Kidney epithelial cell (primary cell): ENCODE measurements at regions not wholly inside any gene's neighbourhood (a gene's known extent, or its start where the extent isn't known, plus 50 kb on each side); places are given as distances from the start of the nearest gene placed in this dataset.

Experiments
- DNase-seq: peaks from one replicate; pipeline ENCODE4 v3.0.0-alpha.2; 2010; ENCODE audit warnings: low read depth
- H3K27me3 ChIP-seq: 2 replicates; pipeline ENCODE4 v1.6.0; 2011; ENCODE audit warnings: low read length; ENCODE audit not compliant: control insufficient read depth, insufficient read depth
- H3K36me3 ChIP-seq: 2 replicates; pipeline ENCODE4 v1.5.1; 2011; ENCODE audit warnings: low read length; ENCODE audit not compliant: control insufficient read depth, insufficient read depth
- H3K4me3 ChIP-seq: 2 replicates; pipeline ENCODE4 v1.5.1; 2011; ENCODE audit warnings: low read depth, mild to moderate bottlenecking, control low read depth, low read length
- CTCF ChIP-seq: IDR thresholded peaks from 2 replicates; pipeline ENCODE4 v1.5.1; 2011; ENCODE audit warnings: mild to moderate bottlenecking, moderate library complexity, low read length, control low read depth, inconsistent platforms; ENCODE audit not compliant: insufficient read depth, poor library complexity, severe bottlenecking

DNA sequence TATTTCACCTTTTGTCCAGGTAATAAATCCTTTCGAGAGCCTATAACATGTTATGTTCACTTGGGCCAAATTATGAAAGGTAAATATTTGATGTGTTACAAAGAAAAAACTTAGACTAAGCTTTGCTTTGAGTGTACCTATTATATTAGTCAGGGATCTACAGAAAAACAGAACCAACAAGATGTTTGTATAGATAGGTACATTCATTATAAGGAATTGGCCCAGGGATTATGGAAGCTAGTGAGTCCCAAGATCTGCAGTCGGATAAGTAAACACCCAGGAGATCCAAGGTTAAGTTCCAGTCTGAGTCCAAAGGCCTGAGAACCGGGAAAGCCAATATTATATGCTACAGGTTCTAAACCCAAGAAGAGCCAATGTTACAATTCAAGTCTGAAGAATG, 234.5 kb downstream of the NRIP1 start:
- no peak overlapping the region for H3K4me3 ChIP-seq
- DNase-seq = no peak
- no peaks in the 10 kb centered on the region for H3K27me3 ChIP-seq
- H3K36me3 ChIP-seq = no peaks in the 10 kb centered on the region
- TF ChIP-seq CTCF = no peak

DNA sequence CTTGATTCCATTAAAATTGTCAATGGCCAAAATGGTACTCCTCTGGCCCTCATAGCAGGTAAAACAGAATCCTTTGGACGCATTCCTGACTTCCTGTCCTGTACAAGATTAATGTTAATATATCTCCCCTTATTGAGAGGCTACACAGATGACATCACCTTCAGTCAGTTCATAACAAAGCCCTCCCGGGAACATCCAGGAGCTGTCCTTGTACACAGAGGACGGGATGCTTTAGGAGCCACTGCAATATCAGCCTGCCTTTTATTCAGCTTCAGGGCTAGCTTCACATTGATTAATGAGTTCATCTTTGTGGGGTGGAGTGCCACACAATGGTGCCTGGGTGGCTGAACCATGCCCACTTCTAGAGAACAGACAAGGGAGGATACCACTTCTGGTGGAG, 235.1 kb downstream of the NRIP1 start:
- DNase-seq = no peak
- no peak for TF ChIP-seq CTCF
- Histone ChIP-seq H3K27me3 (no peaks in the 10 kb centered on the region), H3K36me3 (no peaks in the 10 kb centered on the region), H3K4me3 (no peak overlapping the region)

- no peak for TF ChIP-seq CTCF
These were observed 237.3 kb downstream of the NRIP1 start for GRCh38 chr21:14827468-14827867.

GRCh38 chr21:14826630-14827029, 238.2 kb downstream of the NRIP1 start:
- Histone ChIP-seq H3K27me3 (no peaks in the 10 kb centered on the region), H3K4me3 (no peak overlapping the region), H3K36me3 (no peaks in the 10 kb centered on the region)
- no peak for DNase-seq
- no peak for TF ChIP-seq CTCF

More at GRCh38 chr21:14827468-14827867, 237.3 kb downstream of the NRIP1 start:
- no peak for DNase-seq
- no peak overlapping the region for H3K4me3 ChIP-seq
- no peaks in the 10 kb centered on the region for H3K27me3 ChIP-seq
- H3K36me3 ChIP-seq = no peaks in the 10 kb centered on the region

- TF ChIP-seq CTCF = no peak
- H3K4me3 ChIP-seq = no peak overlapping the region
- H3K27me3 ChIP-seq = no peaks in the 10 kb centered on the region
- H3K36me3 ChIP-seq = no peaks in the 10 kb centered on the region
- no peak for DNase-seq
These were observed 239.3 kb downstream of the NRIP1 start for GRCh38 chr21:14825514-14825974.

- no peak for DNase-seq
- Histone ChIP-seq H3K4me3 (no peak overlapping the region), H3K27me3 (no peaks in the 10 kb centered on the region), H3K36me3 (no peaks in the 10 kb centered on the region)
- TF ChIP-seq CTCF = no peak
These were observed 240.7 kb downstream of the NRIP1 start for GRCh38 chr21:14824126-14824525.
